Keratinocyte (primary cell): ENCODE measurements at regions not wholly inside any gene's neighbourhood (a gene's known extent, or its start where the extent isn't known, plus 50 kb on each side); places are given as distances from the start of the nearest gene placed in this dataset.
A peak's percentile ranks its signal among the peaks of the same experiment; 100 is the strongest.

Experiments
- DNase-seq: peaks from one replicate; pipeline ENCODE4 v3.0.0-alpha.2; 2011; ENCODE audit warnings: low read depth, missing footprints, low spot score
- FAIRE-seq: peaks from 2 replicates; lab custom pipeline; 2011; peaks lifted over from hg19 to GRCh38; lab: Jason Lieb, UNC
- H2AFZ ChIP-seq: 2 replicates; pipeline ENCODE4 v1.6.0; 2012; ENCODE audit warnings: low read length, control low read depth, inconsistent platforms; ENCODE audit not compliant: control insufficient read depth
- H3K27ac ChIP-seq: 2 replicates; pipeline ENCODE4 v1.5.1; 2011; ENCODE audit warnings: low read length; ENCODE audit not compliant: control insufficient read depth, insufficient read depth
- H3K27me3 ChIP-seq: 3 replicates; pipeline ENCODE4 v1.6.0; 2011; ENCODE audit warnings: low read length; ENCODE audit not compliant: control insufficient read depth, insufficient read depth; ENCODE audit errors: extremely low read depth
- H3K36me3 ChIP-seq, 2 experiments: 2 replicates in 1 of 2; 3 replicates in 1 of 2; pipeline ENCODE4 v1.5.1; 2011; ENCODE audit warnings: low read length in 2 of 2, mild to moderate bottlenecking in 1 of 2; ENCODE audit not compliant: control insufficient read depth in 2 of 2, insufficient read depth in 2 of 2; ENCODE audit errors: extremely low read depth in 1 of 2
- H3K4me1 ChIP-seq: 3 replicates; pipeline ENCODE4 v1.5.1; 2011; ENCODE audit warnings: low read length; ENCODE audit not compliant: control insufficient read depth, insufficient read depth; ENCODE audit errors: extremely low read depth
- H3K4me2 ChIP-seq: 3 replicates; pipeline ENCODE4 v1.6.0; 2011; ENCODE audit warnings: low read depth, low read length; ENCODE audit not compliant: control insufficient read depth, insufficient read depth; ENCODE audit errors: extremely low read depth
- H3K4me3 ChIP-seq, 3 experiments: fragments of 200-600 bp in 1 of 3; sonication (generic) in 1 of 3; 2 replicates in 2 of 3; 3 replicates in 1 of 3; pipeline ENCODE4 v1.5.1; 2011 to 2016; ENCODE audit warnings: low read length in 3 of 3, mild to moderate bottlenecking in 3 of 3, control low read depth in 2 of 3, inconsistent platforms in 1 of 3, low read depth in 1 of 3, mixed read lengths in 1 of 3, mixed run types in 1 of 3, moderate library complexity in 1 of 3; ENCODE audit not compliant: control insufficient read depth in 2 of 3, insufficient read depth in 2 of 3; ENCODE audit errors: extremely low read depth in 1 of 3
- H3K79me2 ChIP-seq: 2 replicates; pipeline ENCODE4 v1.6.0; 2012; ENCODE audit warnings: low read length; ENCODE audit not compliant: control insufficient read depth, insufficient read depth
- H3K9ac ChIP-seq: 3 replicates; pipeline ENCODE4 v1.6.0; 2011; ENCODE audit warnings: low read length; ENCODE audit not compliant: control insufficient read depth, insufficient read depth; ENCODE audit errors: extremely low read depth
- H3K9me1 ChIP-seq: 3 replicates; pipeline ENCODE4 v1.6.0; 2011; ENCODE audit warnings: low read length; ENCODE audit not compliant: control insufficient read depth, insufficient read depth; ENCODE audit errors: extremely low read depth
- H3K9me3 ChIP-seq: 2 replicates; pipeline ENCODE4 v1.5.1; 2012; ENCODE audit warnings: low read depth, low read length; ENCODE audit not compliant: control insufficient read depth
- H4K20me1 ChIP-seq: 3 replicates; pipeline ENCODE4 v1.6.0; 2011; ENCODE audit warnings: low read length; ENCODE audit not compliant: control insufficient read depth, insufficient read depth; ENCODE audit errors: extremely low read depth
- EZH2 ChIP-seq: IDR thresholded peaks from one replicate; pipeline ENCODE4 v1.6.1; 2012; ENCODE audit warnings: inconsistent platforms, mild to moderate bottlenecking, low read length, moderate library complexity
- dilution Hi-C: fragments of 300-500 bp; cut with MboI; formaldehyde crosslinking; loops from one replicate; pipeline ENCODE4 v1.7.0; 2020; ENCODE audit warnings: low sequenced_read_pairs; ENCODE audit not compliant: extremely low pct_ligation_motif_present
- TF ChIP-seq, protein P1 (sequence below), 3 experiments: IDR thresholded peaks in 1 of 3; conservative IDR thresholded peaks in 1 of 3; optimal IDR thresholded peaks in 1 of 3; 2 replicates in 2 of 3; 3 replicates in 1 of 3; pipeline versions ENCODE3 to v1.5.1; 2011; ENCODE audit warnings: low read length in 3 of 3, mild to moderate bottlenecking in 3 of 3, moderate library complexity in 2 of 3, control low read depth in 1 of 3, inconsistent platforms in 1 of 3; ENCODE audit not compliant: insufficient read depth in 2 of 3; ENCODE audit errors: extremely low read depth in 1 of 3

DNA sequence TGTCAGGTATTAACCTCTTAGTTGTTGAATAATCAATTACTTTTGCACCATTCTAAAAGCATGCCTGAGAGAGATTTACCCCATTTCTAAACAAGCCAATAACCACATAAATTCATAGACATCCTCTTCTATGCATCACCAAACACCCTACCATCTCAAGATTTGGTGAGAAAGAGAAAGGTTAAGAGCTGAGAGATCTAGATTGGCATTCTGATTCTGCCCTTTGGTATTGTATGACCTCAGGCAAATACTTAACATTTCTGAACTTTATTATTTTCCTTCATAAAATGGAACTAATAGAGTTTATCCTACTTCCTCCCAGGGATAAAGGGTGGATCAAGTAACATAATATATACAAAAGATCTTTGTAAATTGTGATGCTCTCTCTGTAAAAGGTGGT lies 146.5 kb upstream of the MME start:
- no peak for FAIRE-seq
- H3K27ac ChIP-seq, result no peak overlapping the region
- no peak for DNase-seq
- no peak overlapping the region for H3K4me2 ChIP-seq
- TF ChIP-seq, protein P1, sequence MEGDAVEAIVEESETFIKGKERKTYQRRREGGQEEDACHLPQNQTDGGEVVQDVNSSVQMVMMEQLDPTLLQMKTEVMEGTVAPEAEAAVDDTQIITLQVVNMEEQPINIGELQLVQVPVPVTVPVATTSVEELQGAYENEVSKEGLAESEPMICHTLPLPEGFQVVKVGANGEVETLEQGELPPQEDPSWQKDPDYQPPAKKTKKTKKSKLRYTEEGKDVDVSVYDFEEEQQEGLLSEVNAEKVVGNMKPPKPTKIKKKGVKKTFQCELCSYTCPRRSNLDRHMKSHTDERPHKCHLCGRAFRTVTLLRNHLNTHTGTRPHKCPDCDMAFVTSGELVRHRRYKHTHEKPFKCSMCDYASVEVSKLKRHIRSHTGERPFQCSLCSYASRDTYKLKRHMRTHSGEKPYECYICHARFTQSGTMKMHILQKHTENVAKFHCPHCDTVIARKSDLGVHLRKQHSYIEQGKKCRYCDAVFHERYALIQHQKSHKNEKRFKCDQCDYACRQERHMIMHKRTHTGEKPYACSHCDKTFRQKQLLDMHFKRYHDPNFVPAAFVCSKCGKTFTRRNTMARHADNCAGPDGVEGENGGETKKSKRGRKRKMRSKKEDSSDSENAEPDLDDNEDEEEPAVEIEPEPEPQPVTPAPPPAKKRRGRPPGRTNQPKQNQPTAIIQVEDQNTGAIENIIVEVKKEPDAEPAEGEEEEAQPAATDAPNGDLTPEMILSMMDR (optimal IDR thresholded peaks at IDR 0.05 in 1 of 3, IDR thresholded peaks at IDR 0.05 in 1 of 3, conservative IDR thresholded peaks at IDR 0.05 in 1 of 3; ENCODE audit: extremely low read depth in 1 of 3, insufficient read depth in 2 of 3, low read length in 3 of 3), result no peak
- TF ChIP-seq EZH2, result no peak
- peaks cover 3% of the 10 kb centered on the region for H3K4me1 ChIP-seq
- H3K36me3 ChIP-seq, result no peaks in the 10 kb centered on the region
- H3K9ac ChIP-seq, result no peak overlapping the region
- no peak overlapping the region for H3K4me3 ChIP-seq
- H3K9me3 ChIP-seq, result no peaks in the 10 kb centered on the region
- no peak overlapping the region for H2AFZ ChIP-seq
- dilution Hi-C loops, result no loop called here
- H4K20me1 ChIP-seq, result no peaks in the 10 kb centered on the region
- no peaks in the 10 kb centered on the region for H3K79me2 ChIP-seq
- no peaks in the 10 kb centered on the region for H3K27me3 ChIP-seq
- H3K9me1 ChIP-seq, result no peaks in the 10 kb centered on the region

DNA sequence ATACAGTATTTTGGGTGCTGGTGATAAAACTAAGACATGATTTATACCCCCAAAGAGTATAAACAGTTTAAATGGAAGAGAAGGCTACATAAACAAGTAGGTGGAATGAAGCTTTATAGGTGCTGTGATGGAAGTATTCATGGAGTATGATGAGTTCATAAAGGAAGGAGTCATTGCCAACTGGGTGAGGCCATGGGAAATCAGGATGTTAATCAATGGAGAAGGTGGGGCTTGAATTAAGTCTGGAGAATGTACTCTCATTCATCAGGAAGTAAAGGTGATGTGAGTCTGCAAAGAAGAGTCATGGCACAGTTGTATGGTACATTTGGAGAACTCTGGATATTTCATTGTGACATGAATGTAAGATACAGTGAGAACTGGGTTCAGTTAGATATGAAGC lies 147.5 kb upstream of the MME start:
- no peaks in the 10 kb centered on the region for H3K79me2 ChIP-seq
- dilution Hi-C loops, result no loop called here
- no peaks in the 10 kb centered on the region for H3K36me3 ChIP-seq
- H3K9ac ChIP-seq, result no peak overlapping the region
- no peak overlapping the region for H3K4me2 ChIP-seq
- no peak overlapping the region for H3K27ac ChIP-seq
- TF ChIP-seq, protein P1 (optimal IDR thresholded peaks at IDR 0.05 in 1 of 3, IDR thresholded peaks at IDR 0.05 in 1 of 3, conservative IDR thresholded peaks at IDR 0.05 in 1 of 3; ENCODE audit: extremely low read depth in 1 of 3, insufficient read depth in 2 of 3, low read length in 3 of 3), result no peak
- no peak for TF ChIP-seq EZH2
- H3K4me3 ChIP-seq, result no peak overlapping the region
- H3K4me1 ChIP-seq, result peaks cover 3% of the 10 kb centered on the region
- H3K9me3 ChIP-seq, result no peaks in the 10 kb centered on the region
- no peaks in the 10 kb centered on the region for H4K20me1 ChIP-seq
- FAIRE-seq (no peak), DNase-seq (no peak)
- H3K9me1 ChIP-seq, result no peaks in the 10 kb centered on the region
- no peaks in the 10 kb centered on the region for H3K27me3 ChIP-seq
- peak overlapping the region; percentile 16 for H2AFZ ChIP-seq
